GM10248 (cell line): ENCODE measurements at regions not wholly inside any gene's neighbourhood (a gene's known extent, or its start where the extent isn't known, plus 50 kb on each side); places are given as distances from the start of the nearest gene placed in this dataset.

Experiments
- CTCF ChIA-PET: fragments of 300-600 bp; sonication (Branson Sonifier 250); formaldehyde crosslinking; extraction: SDS; loops from one replicate; lab custom pipeline; 2021; ENCODE audit warnings: antibody characterized with exemption; lab: Yijun Ruan, JAX
- POLR2A ChIA-PET: fragments of 350-650 bp; sonication (Branson Sonifier 250); formaldehyde crosslinking; extraction: SDS; loops from one replicate; lab custom pipeline; 2020; ENCODE audit warnings: antibody characterized with exemption; lab: Yijun Ruan, JAX
- DNase-seq: peaks from one replicate; pipeline ENCODE4 v3.0.0; 2012; ENCODE audit errors: extremely low spot score
- CTCF ChIP-seq: IDR thresholded peaks from 2 replicates; pipeline ENCODE4 v1.5.1; 2012; ENCODE audit warnings: mild to moderate bottlenecking, low read depth; ENCODE audit errors: extremely low read depth, missing control alignments, control extremely low read depth

- TF ChIP-seq CTCF, result no peak
- CTCF ChIA-PET, result no interaction called here
- POLR2A ChIA-PET, result no interaction called here
- DNase-seq, result no peak
These were observed 620.9 kb upstream of the UBE2E2 start for GRCh38 chr3:22582266-22582665.

- no peak for TF ChIP-seq CTCF
- DNase-seq, result no peak
- CTCF ChIA-PET, result interaction anchor here (1.4 kb wide), 2 partner anchors 9 to 21 kb away, joined by 5 to 8 read pairs; no protein-coding TSS in a partner anchor
- POLR2A ChIA-PET, result no interaction called here
These were observed 617.6 kb upstream of the UBE2E2 start for GRCh38 chr3:22585504-22585903.

GRCh38 chr3:22585911-22586310 lies 617.2 kb upstream of the UBE2E2 start:
- no peak for TF ChIP-seq CTCF
- no peak for DNase-seq
- ChIA-PET POLR2A (no interaction called here), CTCF (interaction anchor here (1.4 kb wide), 2 partner anchors 9 to 21 kb away, joined by 5 to 8 read pairs; no protein-coding TSS in a partner anchor)

GRCh38 chr3:22587446-22587845 lies 615.7 kb upstream of the UBE2E2 start:
- ChIA-PET POLR2A (no interaction called here), CTCF (interaction anchor here (1.4 to 1.6 kb wide), 2 partner anchors 10 to 11 kb away, joined by 3 to 4 read pairs; no protein-coding TSS in a partner anchor)
- TF ChIP-seq CTCF, result no peak
- DNase-seq, result no peak

- DNase-seq, result no peak
- POLR2A ChIA-PET, result no interaction called here
- TF ChIP-seq CTCF, result no peak
- CTCF ChIA-PET, result no interaction called here
These were observed 609.5 kb upstream of the UBE2E2 start for GRCh38 chr3:22593638-22594037.

- ChIA-PET CTCF (no interaction called here), POLR2A (no interaction called here)
- no peak for TF ChIP-seq CTCF
- no peak for DNase-seq
These were observed 608.1 kb upstream of the UBE2E2 start for GRCh38 chr3:22594990-22595389.
